ENCODE measurements at regions not wholly inside any gene's neighbourhood (a gene's known extent, or its start where the extent isn't known, plus 50 kb on each side); places are given as distances from the start of the nearest gene placed in this dataset.

- no peak for DNase-seq
Measured at GRCh38 chr20:60252866-60253265, 294.6 kb downstream of the CDH26 start.

GRCh38 chr20:60253471-60253870, 295.2 kb downstream of the CDH26 start:
- no peak for DNase-seq

DNA sequence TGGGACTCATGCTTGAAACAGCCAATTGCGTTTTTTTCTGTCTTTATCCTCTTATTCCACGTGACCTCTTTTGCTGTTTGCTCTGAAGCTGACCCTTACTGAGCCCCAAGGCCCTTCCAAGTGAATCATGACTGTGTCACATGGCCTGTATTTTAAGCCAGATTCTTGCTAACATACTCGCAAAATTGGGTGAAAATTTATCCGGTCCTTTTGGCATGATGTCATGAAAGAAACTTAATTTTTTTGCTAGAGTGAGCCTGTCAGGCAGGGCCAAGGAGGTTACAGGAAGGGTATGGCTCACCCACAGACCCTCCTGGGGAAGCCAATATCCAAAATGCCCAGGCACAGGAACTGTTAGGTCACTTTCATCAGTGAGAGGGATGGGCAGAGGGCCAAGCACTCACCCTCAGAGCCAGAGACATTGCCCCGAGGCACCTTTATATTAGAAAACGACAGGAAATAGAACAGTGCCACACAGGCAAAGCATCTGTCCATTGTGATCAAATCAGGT, 296.7 kb downstream of the CDH26 start:
- DNase-seq, result no peak

GRCh38 chr20:60255415-60255814, 297.2 kb downstream of the CDH26 start:
- no peak for DNase-seq

- DNase-seq, result no peak
Measured at GRCh38 chr20:60255866-60256265, 297.6 kb downstream of the CDH26 start.

- DNase-seq, result no peak
Measured at GRCh38 chr20:60256811-60257210, 298.6 kb downstream of the CDH26 start.

- DNase-seq, result no peak
Measured at GRCh38 chr20:60257671-60258070, 299.4 kb downstream of the CDH26 start.

DNA sequence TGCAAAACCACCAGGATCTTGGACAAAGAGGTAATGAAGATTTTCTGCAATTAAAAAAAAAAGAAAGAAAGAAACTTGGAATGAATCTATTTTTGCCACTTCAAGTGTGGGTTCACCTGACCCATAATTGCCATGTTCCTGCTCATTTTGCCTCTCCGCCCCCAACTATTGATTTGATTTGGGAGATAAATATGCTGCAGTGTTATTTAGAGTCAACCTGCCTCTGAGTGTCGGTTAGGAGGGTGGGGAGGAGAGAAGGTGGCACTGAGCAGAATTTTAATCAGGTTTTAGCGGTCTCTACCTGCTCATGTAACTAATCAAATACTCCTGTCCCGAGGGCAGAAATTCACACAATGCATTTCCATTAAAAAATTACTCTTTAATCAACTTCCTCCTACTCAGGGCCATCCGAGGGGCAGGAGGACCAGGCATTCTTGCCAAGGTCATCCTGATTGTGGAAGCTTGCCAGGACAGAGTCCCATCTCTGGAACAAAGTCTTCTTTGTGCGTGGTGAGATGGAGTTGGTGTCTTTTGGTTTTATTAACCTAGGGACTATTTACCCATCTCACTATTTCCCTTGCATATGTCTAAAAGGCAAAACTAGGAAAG, 300.1 kb downstream of the CDH26 start:
- no peak for DNase-seq

DNA sequence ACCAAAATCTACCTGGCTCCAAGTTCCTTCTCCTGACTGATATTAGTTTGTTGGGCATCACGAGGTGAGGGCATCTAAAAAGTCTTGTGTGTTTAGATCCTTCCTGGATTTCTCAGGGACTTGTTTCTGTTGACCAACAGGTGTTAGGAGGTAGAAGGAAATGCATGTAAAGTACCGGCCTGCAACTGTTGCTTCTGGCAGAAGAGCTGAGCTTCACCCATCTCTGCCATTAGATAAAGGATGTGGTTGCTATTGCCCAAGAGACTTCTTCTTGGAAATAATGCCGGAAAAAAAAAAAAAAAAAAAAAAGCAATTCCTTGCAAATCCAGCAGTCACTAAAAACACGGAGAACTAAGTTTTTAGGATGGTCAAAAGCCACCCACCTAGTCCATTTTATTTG, 303.1 kb downstream of the CDH26 start:
- DNase-seq, result no peak

DNA sequence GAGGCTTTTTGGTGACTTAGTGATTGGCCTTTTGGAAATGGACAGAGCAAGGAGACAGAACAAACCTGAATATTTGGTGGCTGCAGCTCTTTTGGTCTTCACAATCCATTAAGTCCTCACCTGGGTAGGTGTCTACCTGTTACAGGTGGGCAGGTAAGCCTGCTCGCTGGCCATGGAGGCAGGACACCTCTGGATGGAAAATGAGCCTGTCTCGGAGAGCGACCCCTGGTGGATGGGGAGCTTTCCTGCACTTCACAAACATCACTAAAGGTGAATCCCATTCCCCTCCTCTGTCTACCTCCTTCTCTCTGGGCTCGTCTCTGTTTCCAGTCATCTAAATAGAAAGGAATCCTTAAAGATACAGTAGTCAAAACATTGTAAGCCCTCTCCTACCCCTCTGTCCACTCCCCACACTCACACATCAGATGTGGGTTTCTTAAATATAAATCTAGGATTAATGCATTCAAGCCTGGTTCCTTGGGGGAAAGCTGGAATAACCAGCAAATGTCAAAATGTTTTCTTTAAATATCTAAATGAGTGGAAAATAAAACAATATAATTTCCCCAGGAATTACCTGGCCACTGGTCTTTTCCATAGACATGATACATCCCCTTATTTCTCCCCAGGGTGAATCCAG, 304.9 kb downstream of the CDH26 start:
- no peak for DNase-seq

GRCh38 chr20:60263725-60264709, 305.8 kb downstream of the CDH26 start:
- no peak for DNase-seq

- no peak for DNase-seq
Measured at GRCh38 chr20:60266177-60266823, 308.1 kb downstream of the CDH26 start.

DNA sequence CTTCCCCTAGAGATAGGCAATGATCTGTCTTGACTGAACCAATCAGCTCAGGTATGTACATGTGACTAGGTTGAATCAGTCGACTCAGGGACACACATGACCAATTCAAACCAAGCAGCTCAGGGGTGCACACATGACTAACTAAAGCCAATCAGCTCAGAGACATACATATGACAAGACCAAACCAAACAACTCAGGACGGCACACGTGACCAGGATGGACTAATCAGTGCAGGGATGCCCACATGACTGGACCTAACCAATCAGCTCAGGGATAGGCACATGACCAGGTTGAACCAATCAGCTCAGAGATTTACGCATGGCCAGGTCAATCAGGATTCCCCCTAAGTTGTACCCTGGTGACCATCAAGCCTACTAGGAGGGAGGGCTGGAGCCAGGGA, 310.3 kb downstream of the CDH26 start:
- DNase-seq, result no peak

DNA sequence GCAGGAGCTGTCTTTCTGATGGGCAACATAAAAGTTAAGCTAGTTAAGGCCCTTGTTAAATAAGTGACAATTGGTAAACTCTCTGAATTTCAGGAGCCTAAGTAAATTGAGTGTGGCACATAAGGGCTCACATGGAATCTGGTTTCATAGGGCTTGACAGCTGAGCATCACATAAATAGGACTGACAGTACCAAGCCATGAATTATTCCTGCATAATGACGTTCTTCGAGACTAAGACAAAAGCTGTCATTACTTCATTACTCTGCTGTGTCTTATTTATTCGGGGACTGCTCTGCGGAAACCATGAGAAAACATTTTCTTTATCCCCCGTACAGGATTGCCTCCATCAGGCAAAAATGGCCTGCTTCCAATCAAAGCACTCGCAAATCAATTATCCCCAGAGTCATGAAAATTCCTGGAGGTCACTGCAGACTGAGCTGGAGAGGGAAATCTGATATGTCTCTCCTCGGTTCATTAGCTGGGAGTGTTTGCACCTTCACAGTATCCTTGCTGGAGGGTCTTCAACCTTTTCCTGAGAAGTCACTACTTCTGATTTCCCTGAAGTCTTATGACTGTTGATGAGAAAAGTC, 311.4 kb downstream of the CDH26 start:
- DNase-seq, result no peak

DNA sequence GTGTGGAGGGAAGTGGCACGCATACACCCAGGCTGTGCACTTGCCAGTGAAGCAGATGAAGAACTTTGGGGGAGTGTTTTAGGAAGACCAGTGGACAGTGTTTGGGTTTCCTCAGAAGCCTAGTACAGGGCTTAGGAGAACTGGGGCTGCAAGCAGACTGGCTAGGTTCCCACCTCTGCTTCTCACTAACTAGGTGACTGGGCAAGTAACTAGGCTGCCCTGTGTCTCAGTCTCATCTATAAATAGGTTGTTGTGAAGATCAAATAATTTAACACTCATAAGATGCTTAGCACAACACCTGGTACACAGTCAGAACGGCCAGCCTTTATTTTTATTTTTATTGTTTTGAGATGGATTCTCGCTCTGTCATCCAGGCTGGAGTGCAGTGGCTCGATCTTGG, 312.1 kb downstream of the CDH26 start:
- no peak for DNase-seq

DNA sequence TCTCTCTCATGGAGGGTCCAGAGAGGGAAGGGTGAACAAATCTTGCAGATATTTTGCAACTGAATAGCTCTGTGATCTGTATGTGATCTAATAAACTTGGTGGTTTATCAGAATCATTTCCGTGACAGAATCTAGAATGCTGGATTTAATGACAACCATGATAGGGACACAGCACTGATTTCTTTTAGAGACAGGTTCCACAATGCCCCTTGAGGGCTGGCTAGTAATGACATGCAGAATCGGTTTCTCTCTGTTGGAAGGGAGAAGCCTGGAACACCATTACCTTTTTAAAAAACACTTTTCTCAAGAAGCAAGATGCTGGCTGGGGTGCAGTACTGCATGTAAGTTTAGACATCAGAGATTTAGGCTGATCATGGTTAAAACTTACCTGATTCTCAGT, 313.4 kb downstream of the CDH26 start:
- DNase-seq, result no peak

DNA sequence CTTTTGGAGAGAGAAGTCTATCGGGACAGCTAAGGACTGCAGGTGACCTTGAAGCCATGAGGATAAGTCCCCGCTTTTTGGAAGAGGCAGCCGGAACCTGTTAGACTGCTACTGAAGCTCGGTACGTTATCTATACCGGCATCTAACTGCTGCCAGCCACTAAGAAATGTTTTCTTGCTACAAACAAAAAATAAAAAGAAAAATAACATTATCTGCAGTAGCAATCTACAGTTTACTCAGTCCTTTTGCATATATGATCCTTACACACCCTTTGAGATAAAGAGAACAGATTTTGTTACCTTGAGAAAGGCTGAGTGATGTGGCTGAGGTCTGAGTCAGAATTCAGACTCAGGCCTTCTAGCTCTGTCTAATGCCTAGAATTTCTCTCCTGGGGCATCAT, 314.6 kb downstream of the CDH26 start:
- no peak for DNase-seq

GRCh38 chr20:60274717-60275116, 316.5 kb downstream of the CDH26 start:
- DNase-seq, result no peak

- DNase-seq, result no peak
Measured at GRCh38 chr20:60281295-60281694, 323.1 kb downstream of the CDH26 start.

DNA sequence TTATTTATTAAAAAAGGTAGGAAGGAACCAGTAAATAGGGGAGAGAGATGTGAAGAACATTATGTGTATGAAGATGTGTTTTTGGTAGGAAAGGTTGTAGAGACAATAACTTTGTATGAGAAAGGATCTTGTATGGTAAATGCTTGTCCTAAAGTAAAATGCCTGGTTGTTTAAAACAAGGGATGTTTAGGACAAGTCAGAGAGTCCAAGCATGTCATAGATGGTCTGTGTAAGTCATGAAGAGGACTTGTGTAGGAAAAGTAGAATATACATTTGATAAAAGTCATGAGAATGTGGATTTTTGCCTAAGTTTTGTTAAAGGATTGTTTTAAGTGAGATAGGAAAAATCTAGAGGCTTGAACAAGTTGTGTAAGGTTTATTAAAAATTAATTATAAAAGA, 325.1 kb downstream of the CDH26 start:
- no peak for DNase-seq

GRCh38 chr20:60286764-60287163, 328.5 kb downstream of the CDH26 start:
- no peak for DNase-seq

- no peak for DNase-seq
Measured at GRCh38 chr20:60288945-60289344, 330.7 kb downstream of the CDH26 start.

- no peak for DNase-seq
Measured at GRCh38 chr20:60292001-60292520, 333.8 kb downstream of the CDH26 start.
